GM19455 (cell line): ENCODE measurements at regions not wholly inside any gene's neighbourhood (a gene's known extent, or its start where the extent isn't known, plus 50 kb on each side); places are given as distances from the start of the nearest gene placed in this dataset.

Experiments used
- ATAC-seq: cut with Tn5 transposase; IDR thresholded peaks from one replicate; pipeline ENCODE4 v1.9.1; 2021; ENCODE audit not compliant: unreplicated experiment

DNA sequence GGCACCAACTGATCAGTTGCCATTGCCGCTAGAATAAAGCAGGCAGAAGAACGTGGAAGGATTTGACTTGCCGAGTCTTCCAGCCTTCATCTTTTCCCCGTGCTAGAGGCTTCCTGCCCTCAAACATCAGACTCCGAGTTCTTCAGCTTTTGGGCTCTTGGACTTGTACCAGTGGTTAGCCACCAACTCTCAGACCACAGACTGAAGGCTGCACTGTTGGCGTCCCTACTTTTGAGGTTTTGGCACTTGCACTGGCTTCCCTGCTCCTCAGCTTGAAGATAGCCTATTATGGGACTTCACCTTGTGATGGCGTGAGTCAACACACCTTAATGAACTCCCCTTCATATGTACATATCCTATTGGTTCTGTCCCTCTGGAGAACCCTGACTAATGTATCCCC, 57.3 kb upstream of the KCND2 start:
- no peak for ATAC-seq

DNA sequence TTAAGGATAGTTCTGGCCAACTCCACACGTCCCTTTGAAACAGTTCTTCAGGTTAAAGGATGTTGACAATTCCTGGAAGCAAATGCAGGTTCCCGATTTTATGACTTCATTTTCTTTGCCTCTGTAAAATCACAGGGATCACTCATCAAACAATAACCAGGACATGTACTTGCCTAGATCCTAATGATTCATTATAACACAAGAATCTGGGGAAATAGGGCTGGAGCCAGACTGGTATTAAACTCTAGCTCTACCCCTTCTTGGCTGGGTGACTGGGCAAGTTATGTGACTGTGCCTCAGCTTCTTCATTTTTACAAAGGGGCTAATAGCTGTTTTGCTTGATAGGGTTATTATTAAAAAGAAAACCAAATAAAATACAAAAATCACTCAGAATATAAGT, 56.0 kb upstream of the KCND2 start:
- no peak for ATAC-seq

DNA sequence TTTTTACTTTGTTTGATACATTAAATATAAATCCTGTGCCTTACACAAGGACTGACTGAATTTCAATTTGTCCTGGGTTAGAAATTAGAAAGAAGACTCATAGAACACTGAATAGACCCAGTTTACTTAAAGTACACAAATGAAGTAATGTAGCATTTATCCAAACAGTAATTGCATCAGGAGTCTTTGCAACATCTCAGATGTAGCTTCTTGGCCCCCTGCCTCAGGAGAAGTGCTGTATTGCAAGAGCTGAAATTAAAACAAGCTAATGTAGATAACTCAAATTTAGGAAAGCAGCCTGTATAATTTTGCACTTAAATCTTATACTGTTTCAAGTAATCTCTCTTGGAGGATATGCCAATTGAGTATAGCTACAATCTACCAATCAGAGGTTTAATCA, 54.3 kb upstream of the KCND2 start:
- ATAC-seq: no peak

DNA sequence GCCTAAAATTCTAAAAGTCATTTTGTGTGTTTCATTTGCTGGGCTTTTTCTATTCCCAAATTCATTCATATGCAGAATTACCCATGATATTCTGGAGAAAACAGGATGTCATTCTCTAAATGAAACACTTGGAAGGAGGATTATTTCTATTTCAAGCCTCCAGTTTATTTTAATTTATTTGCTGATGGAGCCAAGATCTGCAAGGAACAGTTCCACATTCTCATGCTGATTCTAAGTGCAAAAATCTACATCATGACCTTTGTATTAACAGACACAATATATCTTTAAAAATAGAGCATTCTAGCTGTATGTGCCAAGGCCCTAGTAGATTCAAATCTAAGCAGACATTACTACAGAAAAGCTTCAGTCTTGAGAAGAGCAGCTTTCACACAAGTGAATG, 51.3 kb upstream of the KCND2 start:
- no peak for ATAC-seq
